GM12878 (cell line): ENCODE measurements at regions not wholly inside any gene's neighbourhood (a gene's known extent, or its start where the extent isn't known, plus 50 kb on each side); places are given as distances from the start of the nearest gene placed in this dataset.

Experiments
- ATAC-seq: fragments of 200-7000 bp; cut with Tn5 transposase; 3 replicates; pipeline ENCODE4 v1.9.1; 2020; ENCODE audit warnings: mild to moderate bottlenecking, moderate library complexity
- BruUV-seq: library from RNA; stranded (reverse); fragments of 400-500 nt; replicated peaks from 2 replicates; lab custom pipeline; 2021; lab: Mats Ljungman, UMichigan
- CTCF ChIA-PET: fragments of 300-600 bp; sonication (Branson Sonifier 250); formaldehyde crosslinking; extraction: SDS; loops from one replicate; lab custom pipeline; 2021; ENCODE audit warnings: inconsistent platforms; lab: Yijun Ruan, JAX
- POLR2A ChIA-PET: fragments of 350-600 bp; formaldehyde crosslinking; extraction: SDS; loops from one replicate; lab custom pipeline; 2021; ENCODE audit warnings: inconsistent platforms; lab: Charles Lee
- RAD21 ChIA-PET: fragments of 300-600 bp; sonication (Branson Sonifier 250); formaldehyde crosslinking; loops from one replicate; lab custom pipeline; 2023; ENCODE audit warnings: antibody characterized with exemption; ENCODE audit not compliant: unreplicated experiment; lab: Charles Lee
- SMC1A ChIA-PET: fragments of 300-600 bp; sonication (Branson Sonifier 250); formaldehyde crosslinking; loops from one replicate; lab custom pipeline; 2023; ENCODE audit not compliant: unreplicated experiment, uncharacterized antibody; lab: Charles Lee
- DNase-seq: peaks from one replicate; pipeline ENCODE4 v3.0.0-alpha.2; 2011; ENCODE audit warnings: low read depth, low spot score
- FAIRE-seq: peaks from 3 replicates; lab custom pipeline; 2011; peaks lifted over from hg19 to GRCh38; lab: Jason Lieb, UNC
- H2AFZ ChIP-seq: 2 replicates; pipeline ENCODE4 v1.6.0; 2011; ENCODE audit warnings: low read depth, low read length, control low read depth; ENCODE audit not compliant: control insufficient read depth
- H3K27ac ChIP-seq: 2 replicates; pipeline ENCODE4 v1.5.1; 2011; ENCODE audit warnings: control low read depth; ENCODE audit not compliant: control insufficient read depth, insufficient read depth
- H3K27me3 ChIP-seq, 2 experiments: replicated peaks in 1 of 2; 2 replicates each; pipeline versions ENCODE4 v1.6.0 to v1.6.1; 2011; ENCODE audit warnings: low read length in 1 of 2; ENCODE audit not compliant: control insufficient read depth in 2 of 2, insufficient read depth in 2 of 2
- H3K36me3 ChIP-seq, 2 experiments: 2 replicates each; pipeline ENCODE4 v1.5.1; 2011; ENCODE audit warnings: low read length in 1 of 2; ENCODE audit not compliant: control insufficient read depth in 2 of 2, insufficient read depth in 2 of 2
- H3K4me1 ChIP-seq: 2 replicates; pipeline ENCODE4 v1.6.1; 2011; ENCODE audit warnings: mild to moderate bottlenecking, low read length, moderate library complexity, mixed read lengths; ENCODE audit not compliant: control insufficient read depth, insufficient read depth
- H3K4me2 ChIP-seq: 2 replicates; pipeline ENCODE4 v1.6.0; 2011; ENCODE audit warnings: control low read depth; ENCODE audit not compliant: control insufficient read depth, insufficient read depth
- H3K4me3 ChIP-seq: fragments of 200-600 bp; sonication (generic); 2 replicates; pipeline ENCODE4 v1.5.1; 2016
- H3K79me2 ChIP-seq: 2 replicates; pipeline ENCODE4 v1.6.0; 2011; ENCODE audit warnings: low read length; ENCODE audit not compliant: control insufficient read depth, insufficient read depth
- H3K9ac ChIP-seq: 2 replicates; pipeline ENCODE4 v1.8.0; 2011; ENCODE audit warnings: low read length, control low read depth, mixed read lengths; ENCODE audit not compliant: control insufficient read depth, insufficient read depth
- H3K9me3 ChIP-seq: replicated peaks from 3 replicates; pipeline ENCODE4 v1.5.1; 2011; ENCODE audit warnings: mild to moderate bottlenecking, low read length; ENCODE audit not compliant: control insufficient read depth, insufficient read depth
- H4K20me1 ChIP-seq: 2 replicates; pipeline ENCODE4 v1.6.0; 2011; ENCODE audit not compliant: control insufficient read depth, insufficient read depth
- BACH1 ChIP-seq: fragments of 450-650 bp; IDR thresholded peaks from 2 replicates; pipeline ENCODE4 v1.6.1; 2017; ENCODE audit warnings: mild to moderate bottlenecking, borderline replicate concordance
- BRCA1 ChIP-seq: IDR thresholded peaks from 2 replicates; pipeline ENCODE4 v1.6.1; 2011; ENCODE audit warnings: low read depth, low read length, improper control_type of control experiment
- CEBPB ChIP-seq, 2 experiments: fragments of 150-350 bp in 1 of 2; IDR thresholded peaks; 2 replicates each; pipeline ENCODE4 v1.6.1; 2012 to 2014; ENCODE audit warnings: low read depth in 2 of 2, low read length in 2 of 2, borderline replicate concordance in 1 of 2, inconsistent platforms in 1 of 2
- ETV6 ChIP-seq, 2 experiments: fragments of 450-650 bp in 1 of 2; IDR thresholded peaks in 1 of 2; conservative IDR thresholded peaks in 1 of 2; 2 replicates each; pipeline ENCODE4 v1.6.1; 2014; ENCODE audit warnings: antibody characterized with exemption in 1 of 2, borderline replicate concordance in 1 of 2, low read depth in 1 of 2, mild to moderate bottlenecking in 1 of 2, moderate library complexity in 1 of 2
- HDAC6 ChIP-seq: fragments of 200-600 bp; sonication (generic); IDR thresholded peaks from one replicate; pipeline ENCODE4 v1.8.0; 2017; ENCODE audit warnings: antibody characterized with exemption; ENCODE audit not compliant: unreplicated experiment
- IRF4 ChIP-seq: IDR thresholded peaks from 2 replicates; pipeline ENCODE4 v1.6.1; 2011; ENCODE audit warnings: low read depth, low read length
- MEF2B ChIP-seq: fragments of 450-650 bp; IDR thresholded peaks from 2 replicates; pipeline ENCODE4 v1.6.1; 2018; ENCODE audit warnings: mild to moderate bottlenecking, moderate library complexity; ENCODE audit not compliant: partially characterized antibody, poor library complexity, severe bottlenecking
- NFYA ChIP-seq: IDR thresholded peaks from 2 replicates; pipeline ENCODE4 v1.6.1; 2011; ENCODE audit warnings: low read depth, mild to moderate bottlenecking, low read length, improper control_type of control experiment, borderline replicate concordance
- PML ChIP-seq: IDR thresholded peaks from 2 replicates; pipeline ENCODE4 v1.6.1; 2012; ENCODE audit warnings: low read length, inconsistent platforms
- RCOR1 ChIP-seq: conservative IDR thresholded peaks from 2 replicates; pipeline ENCODE4 v1.6.1; 2012; ENCODE audit warnings: low read depth, low read length, improper control_type of control experiment
- SMAD5 ChIP-seq: IDR thresholded peaks from 2 replicates; pipeline ENCODE4 v1.6.1; 2016; ENCODE audit warnings: antibody characterized with exemption, low read depth
- SMARCA5 ChIP-seq: fragments of 450-650 bp; IDR thresholded peaks from 2 replicates; pipeline ENCODE4 v1.6.1; 2017; ENCODE audit warnings: mild to moderate bottlenecking
- SRF ChIP-seq, 2 experiments: IDR thresholded peaks; 2 replicates each; pipeline ENCODE4 v1.6.1; 2011; ENCODE audit warnings: low read depth in 2 of 2, low read length in 2 of 2, mild to moderate bottlenecking in 1 of 2, moderate library complexity in 1 of 2
- STAT1 ChIP-seq: fragments of 450-650 bp; conservative IDR thresholded peaks from 2 replicates; pipeline ENCODE4 v1.6.1; 2014; ENCODE audit warnings: antibody characterized with exemption, mild to moderate bottlenecking
- SUZ12 ChIP-seq: fragments of 200-600 bp; sonication (generic); IDR thresholded peaks from one replicate; pipeline ENCODE4 v1.6.1; 2018; ENCODE audit warnings: antibody characterized with exemption, mild to moderate bottlenecking; ENCODE audit not compliant: unreplicated experiment
- TARDBP ChIP-seq: IDR thresholded peaks from 2 replicates; pipeline ENCODE4 v1.6.1; 2016; ENCODE audit warnings: borderline replicate concordance
- TCF3 ChIP-seq: IDR thresholded peaks from 2 replicates; pipeline ENCODE4 v1.6.1; 2012; ENCODE audit warnings: low read depth, mild to moderate bottlenecking, low read length, borderline replicate concordance; ENCODE audit not compliant: insufficient read depth
- ZNF622 ChIP-seq: fragments of 450-650 bp; IDR thresholded peaks from 2 replicates; pipeline ENCODE4 v1.6.1; 2017; ENCODE audit warnings: mild to moderate bottlenecking, inconsistent platforms
- WGBS: methylation state at CpG from one replicate; pipeline ENCODE4 v1.1.6; 2016; ENCODE audit warnings: low lambda C conversion rate; ENCODE audit not compliant: insufficient replicate concordance, insufficient coverage; ENCODE audit errors: missing lambda C conversion rate; 5-methylcytosine and 5-hydroxymethylcytosine counted together
- in situ Hi-C: fragments of 300-500 bp; cut with MboI; formaldehyde crosslinking; loops from 9 replicates; pipeline ENCODE4 v1.14.3; 2018; ENCODE audit warnings: mixed read lengths
- intact Hi-C: fragments of 100-400 bp; cut with micrococcal nuclease; formaldehyde crosslinking; loops from one replicate; pipeline ENCODE4 v1.14.2; 2022; ENCODE audit not compliant: unreplicated experiment
- TF ChIP-seq, protein P1 (sequence below): IDR thresholded peaks from 2 replicates; pipeline ENCODE4 v1.6.1; 2012; ENCODE audit warnings: low read depth, low read length, improper control_type of control experiment
- TF ChIP-seq, protein P2 (sequence below): fragments of 450-650 bp; IDR thresholded peaks from 2 replicates; pipeline ENCODE4 v1.6.1; 2017; ENCODE audit warnings: low read depth, mild to moderate bottlenecking, moderate library complexity

DNA sequence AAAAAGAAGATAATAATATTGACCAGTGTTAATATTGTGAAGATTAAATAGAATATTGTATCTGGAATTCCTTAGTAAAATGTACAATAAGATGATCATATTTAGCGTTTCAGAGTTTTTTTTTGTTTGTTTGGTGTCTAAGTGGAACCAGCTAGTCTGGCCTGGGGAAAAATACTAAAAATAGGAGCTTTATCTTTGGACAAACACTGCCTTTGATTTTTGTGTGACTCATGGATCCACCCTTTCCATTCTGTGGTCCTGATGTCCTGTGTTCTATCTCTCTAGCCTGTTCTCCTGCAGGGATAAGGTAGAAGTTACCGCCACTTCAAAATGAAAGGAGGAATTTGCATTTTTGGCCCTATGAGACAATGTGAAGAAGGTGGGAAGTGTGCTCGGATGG lies 79.7 kb upstream of the CRBN start (continued):
- no peak for TF ChIP-seq IRF4
- TF ChIP-seq MEF2B, result no peak
- no peak for TF ChIP-seq CEBPB (IDR thresholded peaks at IDR 0.05; ENCODE audit: borderline replicate concordance in 1 of 2, low read depth in 2 of 2, low read length in 2 of 2)
- TF ChIP-seq TARDBP, result no peak
- no peak for TF ChIP-seq ZNF622
- no peak for TF ChIP-seq BRCA1
- no peak for TF ChIP-seq SRF (IDR thresholded peaks at IDR 0.05; ENCODE audit: low read depth in 2 of 2, low read length in 2 of 2)
- TF ChIP-seq PML, result no peak
- no peak for TF ChIP-seq STAT1
- TF ChIP-seq, all 136 proteins: peak for 0

DNA sequence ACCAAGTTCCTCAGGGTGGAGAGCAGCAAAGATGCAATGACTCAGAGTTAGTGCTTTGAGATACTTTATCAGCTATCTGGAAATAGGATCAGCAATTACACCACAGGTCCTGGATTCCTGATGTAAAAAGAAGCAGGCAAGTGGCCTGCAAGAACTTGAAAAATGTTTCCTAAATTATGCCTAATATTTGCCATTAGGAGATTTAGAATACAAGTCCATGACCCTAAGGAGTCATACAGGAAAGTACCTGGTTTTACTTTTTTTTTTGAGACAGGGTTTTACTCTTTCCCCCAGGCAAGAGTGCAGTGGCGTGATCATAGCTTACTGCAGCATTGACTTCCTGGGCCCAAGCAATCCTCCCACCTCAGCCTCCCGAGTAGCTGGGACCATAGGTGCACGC lies 78.8 kb upstream of the CRBN start:
- H3K4me3 ChIP-seq, result no peak overlapping the region
- no peaks in the 10 kb centered on the region for H3K36me3 ChIP-seq
- H3K79me2 ChIP-seq, result no peaks in the 10 kb centered on the region
- DNase-seq (no peak), ATAC-seq (no peak), FAIRE-seq (no peak)
- ChIA-PET SMC1A (interaction anchor here (0.7 kb wide), 1 partner anchor 20 kb away, joined by 3 read pairs; no protein-coding TSS in a partner anchor), RAD21 (interaction anchor here (2.7 kb wide), 1 partner anchor 19 kb away, joined by 13 read pairs; no protein-coding TSS in a partner anchor), CTCF (interaction anchor here (0.7 kb wide), 1 partner anchor 34 kb away, joined by 3 read pairs; no protein-coding TSS in a partner anchor), POLR2A (no interaction called here)
- TF ChIP-seq HDAC6 (no peak), MEF2B (no peak), ETV6 (conservative IDR thresholded peaks at IDR 0.05 in 1 of 2, IDR thresholded peaks at IDR 0.05 in 1 of 2; ENCODE audit: borderline replicate concordance in 1 of 2, low read depth in 1 of 2) (no peak), RCOR1 (no peak), SMAD5 (no peak), SUZ12 (no peak), IRF4 (no peak), TCF3 (no peak), SMARCA5 (no peak), BACH1 (no peak), NFYA (no peak)
- TF ChIP-seq, protein P1, sequence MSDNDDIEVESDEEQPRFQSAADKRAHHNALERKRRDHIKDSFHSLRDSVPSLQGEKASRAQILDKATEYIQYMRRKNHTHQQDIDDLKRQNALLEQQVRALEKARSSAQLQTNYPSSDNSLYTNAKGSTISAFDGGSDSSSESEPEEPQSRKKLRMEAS, result no peak
- TF ChIP-seq, protein P2, sequence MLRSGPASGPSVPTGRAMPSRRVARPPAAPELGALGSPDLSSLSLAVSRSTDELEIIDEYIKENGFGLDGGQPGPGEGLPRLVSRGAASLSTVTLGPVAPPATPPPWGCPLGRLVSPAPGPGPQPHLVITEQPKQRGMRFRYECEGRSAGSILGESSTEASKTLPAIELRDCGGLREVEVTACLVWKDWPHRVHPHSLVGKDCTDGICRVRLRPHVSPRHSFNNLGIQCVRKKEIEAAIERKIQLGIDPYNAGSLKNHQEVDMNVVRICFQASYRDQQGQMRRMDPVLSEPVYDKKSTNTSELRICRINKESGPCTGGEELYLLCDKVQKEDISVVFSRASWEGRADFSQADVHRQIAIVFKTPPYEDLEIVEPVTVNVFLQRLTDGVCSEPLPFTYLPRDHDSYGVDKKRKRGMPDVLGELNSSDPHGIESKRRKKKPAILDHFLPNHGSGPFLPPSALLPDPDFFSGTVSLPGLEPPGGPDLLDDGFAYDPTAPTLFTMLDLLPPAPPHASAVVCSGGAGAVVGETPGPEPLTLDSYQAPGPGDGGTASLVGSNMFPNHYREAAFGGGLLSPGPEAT, result no peak
- H3K27ac ChIP-seq, result no peak overlapping the region
- no peak overlapping the region for H3K9ac ChIP-seq
- H3K4me2 ChIP-seq, result no peak overlapping the region
- no peaks in the 10 kb centered on the region for H3K9me3 ChIP-seq
- H2AFZ ChIP-seq, result no peak overlapping the region
- no peaks in the 10 kb centered on the region for H4K20me1 ChIP-seq
- H3K4me1 ChIP-seq, result no peaks in the 10 kb centered on the region
- 11% methylated on average over 3 of the region's 3 CpGs for WGBS
- BruUV-seq, result no TSS peak
- intact Hi-C loops (no loop called here), in situ Hi-C loops (no loop called here)
- H3K27me3 ChIP-seq, result no peaks in the 10 kb centered on the region
